ENCODE measurements at regions not wholly inside any gene's neighbourhood (a gene's known extent, or its start where the extent isn't known, plus 50 kb on each side); places are given as distances from the start of the nearest gene placed in this dataset.

- in situ Hi-C loops (cut with HindIII; ENCODE audit: extremely low pct_ligation_motif_present, low pct_unique_long_range_greater_than_20kb), result no loop called here
- no TSS peak for BruUV-seq (replicated peaks)
Measured at GRCh38 chr12:97151481-97151880, 244.4 kb downstream of the NEDD1 start.

More at GRCh38 chr12:97151481-97151880, 244.4 kb downstream of the NEDD1 start:
- Histone ChIP-seq H3K79me2 (ENCODE audit: insufficient read depth, low read length) (no peaks in the 10 kb centered on the region), H3K27me3 (ENCODE audit: control insufficient read depth in 1 of 2, insufficient read depth in 2 of 2, low read length in 2 of 2) (no peaks in the 10 kb centered on the region), H3K4me1 (ENCODE audit: insufficient read depth, low read length) (no peaks in the 10 kb centered on the region), H3K9me3 (ENCODE audit: low read length) (no peaks in the 10 kb centered on the region), H3K36me3 (replicated peaks in 1 of 2; ENCODE audit: control insufficient read depth in 1 of 2, insufficient read depth in 2 of 2, low read length in 2 of 2) (no peaks in the 10 kb centered on the region), H3K27ac (ENCODE audit: extremely low read length, insufficient read depth, low read length) (no peak overlapping the region), H4K20me1 (ENCODE audit: insufficient read depth, low read length) (no peaks in the 10 kb centered on the region), H3K4me2 (ENCODE audit: low read depth, low read length) (no peak overlapping the region), H2AFZ (ENCODE audit: low read length) (no peak overlapping the region), H3K9ac (ENCODE audit: insufficient read depth, low read depth, low read length) (no peak overlapping the region), H3K4me3 (replicated peaks in 1 of 3; ENCODE audit: insufficient read depth in 1 of 3, low read depth in 2 of 3, low read length in 3 of 3) (no peak overlapping the region)
- ATAC-seq, result no peak
- FAIRE-seq, result no peak
- no peak for TF ChIP-seq NR2F2 (IDR thresholded peaks at IDR 0.05; ENCODE audit: borderline replicate concordance, low read depth)
- no peak for TF ChIP-seq MEIS1 (CRISPR knock-in tag; IDR thresholded peaks at IDR 0.05; ENCODE audit: borderline replicate concordance)
- TF ChIP-seq HDAC6 (IDR thresholded peaks at IDR 0.05; ENCODE audit: low read depth, low read length), result no peak
- no peak for TF ChIP-seq HHEX (CRISPR knock-in tag; IDR thresholded peaks at IDR 0.05)
- no peak for TF ChIP-seq TEAD3 (CRISPR knock-in tag; optimal IDR thresholded peaks at IDR 0.05; ENCODE audit: borderline replicate concordance)
- TF ChIP-seq ZBTB40 (IDR thresholded peaks at IDR 0.05), result no peak
- TF ChIP-seq ZBTB40 (CRISPR knock-in tag; IDR thresholded peaks at IDR 0.05), result no peak
- TF ChIP-seq ZBTB20 (CRISPR knock-in tag; IDR thresholded peaks at IDR 0.05; ENCODE audit: borderline replicate concordance, low read depth), result no peak
- no peak for TF ChIP-seq SP140L (CRISPR knock-in tag; IDR thresholded peaks at IDR 0.05; ENCODE audit: borderline replicate concordance)
- TF ChIP-seq ZSCAN31 (CRISPR knock-in tag; IDR thresholded peaks at IDR 0.05; ENCODE audit: low read depth), result no peak
- TF ChIP-seq, protein P1, sequence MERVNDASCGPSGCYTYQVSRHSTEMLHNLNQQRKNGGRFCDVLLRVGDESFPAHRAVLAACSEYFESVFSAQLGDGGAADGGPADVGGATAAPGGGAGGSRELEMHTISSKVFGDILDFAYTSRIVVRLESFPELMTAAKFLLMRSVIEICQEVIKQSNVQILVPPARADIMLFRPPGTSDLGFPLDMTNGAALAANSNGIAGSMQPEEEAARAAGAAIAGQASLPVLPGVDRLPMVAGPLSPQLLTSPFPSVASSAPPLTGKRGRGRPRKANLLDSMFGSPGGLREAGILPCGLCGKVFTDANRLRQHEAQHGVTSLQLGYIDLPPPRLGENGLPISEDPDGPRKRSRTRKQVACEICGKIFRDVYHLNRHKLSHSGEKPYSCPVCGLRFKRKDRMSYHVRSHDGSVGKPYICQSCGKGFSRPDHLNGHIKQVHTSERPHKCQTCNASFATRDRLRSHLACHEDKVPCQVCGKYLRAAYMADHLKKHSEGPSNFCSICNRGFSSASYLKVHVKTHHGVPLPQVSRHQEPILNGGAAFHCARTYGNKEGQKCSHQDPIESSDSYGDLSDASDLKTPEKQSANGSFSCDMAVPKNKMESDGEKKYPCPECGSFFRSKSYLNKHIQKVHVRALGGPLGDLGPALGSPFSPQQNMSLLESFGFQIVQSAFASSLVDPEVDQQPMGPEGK (CRISPR knock-in tag; IDR thresholded peaks at IDR 0.05), result no peak
- no peak for TF ChIP-seq ZNF83 (CRISPR knock-in tag; IDR thresholded peaks at IDR 0.05; ENCODE audit: borderline replicate concordance)
- CTCF ChIA-PET (ENCODE audit: low intra/inter-chr PET ratio, low total read pairs), result no interaction called here
- POLR2A ChIA-PET, result no interaction called here
- 44% methylated on average over 1 of the region's 1 CpG for WGBS (ENCODE audit: low lambda C conversion rate)
- intact Hi-C loops (cut with micrococcal nuclease; ENCODE audit: unreplicated experiment), result no loop called here
- no peak for DNase-seq (ENCODE audit: low spot score)
